Lower leg skin (tissue), 3 donors: ENCODE measurements at regions not wholly inside any gene's neighbourhood (a gene's known extent, or its start where the extent isn't known, plus 50 kb on each side); places are given as distances from the start of the nearest gene placed in this dataset.

Experiments used
- CTCF ChIP-seq, 3 donors: fragments of 450-650 bp; IDR thresholded peaks; one replicate each; pipeline ENCODE4 v1.5.1; 2016; ENCODE audit warnings: antibody characterized with exemption in 3 of 3, mild to moderate bottlenecking in 3 of 3, moderate library complexity in 2 of 3
- POLR2A ChIP-seq, 2 donors: fragments of 450-650 bp; IDR thresholded peaks; one replicate each; pipeline ENCODE4 v1.6.1; 2016 to 2017; ENCODE audit warnings: antibody characterized with exemption in 2 of 2, mild to moderate bottlenecking in 1 of 2, moderate library complexity in 1 of 2

- TF ChIP-seq POLR2A (IDR thresholded peaks at IDR 0.05) = no peak
- no peak for TF ChIP-seq CTCF (IDR thresholded peaks at IDR 0.05)
These were observed 97.2 kb upstream of the PRR23E start for GRCh38 chr3:127095774-127096173.
